HUES64 (cell line): ENCODE measurements at regions not wholly inside any gene's neighbourhood (a gene's known extent, or its start where the extent isn't known, plus 50 kb on each side); places are given as distances from the start of the nearest gene placed in this dataset.

Experiments
- H3K27ac ChIP-seq: 2 replicates; pipeline ENCODE4 v1.7.0; 2013; ENCODE audit warnings: low read depth, low read length, inconsistent platforms
- H3K27me3 ChIP-seq: 2 replicates; pipeline ENCODE4 v1.6.1; 2013; ENCODE audit warnings: mild to moderate bottlenecking, low read length; ENCODE audit not compliant: insufficient read depth
- H3K36me3 ChIP-seq: 2 replicates; pipeline ENCODE4 v1.6.1; 2013; ENCODE audit warnings: mild to moderate bottlenecking, low read length; ENCODE audit not compliant: insufficient read depth
- H3K4me1 ChIP-seq: 2 replicates; pipeline ENCODE4 v1.6.1; 2013; ENCODE audit warnings: mild to moderate bottlenecking, low read length, moderate library complexity; ENCODE audit not compliant: insufficient read depth
- H3K4me3 ChIP-seq: 2 replicates; pipeline ENCODE4 v1.5.1; 2013; ENCODE audit warnings: mild to moderate bottlenecking, low read length, moderate library complexity
- H3K9ac ChIP-seq: 2 replicates; pipeline ENCODE4 v1.6.1; 2013; ENCODE audit warnings: mild to moderate bottlenecking, low read depth, low read length
- H3K9me3 ChIP-seq: 2 replicates; pipeline ENCODE4 v1.6.1; 2013; ENCODE audit warnings: low read depth, low read length; ENCODE audit not compliant: insufficient read depth
- WGBS: fragments of 150-250, 120-280 bp; methylation state at CpG from one replicate; pipeline ENCODE4 v1.1.7; 2013; ENCODE audit warnings: missing lambda C conversion rate; 5-methylcytosine and 5-hydroxymethylcytosine counted together

DNA sequence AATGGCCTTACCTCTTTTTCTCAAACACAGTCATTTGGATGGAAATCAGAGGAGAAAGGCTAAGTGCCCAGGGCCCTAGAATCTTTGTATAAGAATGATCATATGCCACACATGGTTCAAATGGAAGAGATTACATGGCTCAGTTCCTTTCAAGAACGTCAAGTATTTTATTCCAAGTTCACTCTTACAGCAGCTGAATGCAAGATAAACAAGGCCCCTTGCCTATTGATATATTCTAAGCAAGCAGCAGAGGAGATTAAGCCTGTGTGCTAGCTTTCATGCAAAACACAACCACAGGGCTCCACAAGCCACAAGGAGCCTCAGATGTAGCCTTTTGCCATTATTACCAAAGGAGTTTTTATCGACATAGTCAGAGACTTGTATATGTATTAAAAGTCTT lies 55.3 kb upstream of the SLCO6A1 start:
- Histone ChIP-seq H3K36me3 (no peaks in the 10 kb centered on the region), H3K4me1 (peaks cover 4% of the 10 kb centered on the region; the same call in 1 of the 2 replicates), H3K27ac (no peak overlapping the region), H3K9ac (no peak overlapping the region), H3K9me3 (no peaks in the 10 kb centered on the region), H3K27me3 (no peaks in the 10 kb centered on the region), H3K4me3 (no peak overlapping the region)
- 0% methylated on average over 1 of the region's 2 CpGs for WGBS

DNA sequence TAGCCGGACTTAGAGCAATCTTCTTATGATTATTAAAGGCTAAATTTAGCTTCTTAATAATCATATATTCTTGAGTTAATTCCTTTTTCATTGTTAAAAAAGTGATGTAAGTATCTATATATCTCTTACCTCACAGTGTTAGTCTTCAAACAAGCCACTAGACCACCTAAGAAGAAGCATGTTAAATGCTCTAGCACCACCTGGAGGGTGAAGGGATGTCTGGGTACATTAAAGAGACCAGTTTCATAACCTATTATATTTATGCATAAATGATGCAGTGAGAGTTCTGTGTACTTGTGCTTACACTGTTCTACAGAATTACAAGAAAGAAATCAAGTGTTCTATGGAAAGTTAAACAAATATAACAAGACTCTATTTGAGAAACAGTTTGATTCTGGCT lies 55.9 kb upstream of the SLCO6A1 start:
- WGBS = no CpG with 5 or more reads among the region's 1 CpG
- H3K27ac ChIP-seq = no peak overlapping the region

DNA sequence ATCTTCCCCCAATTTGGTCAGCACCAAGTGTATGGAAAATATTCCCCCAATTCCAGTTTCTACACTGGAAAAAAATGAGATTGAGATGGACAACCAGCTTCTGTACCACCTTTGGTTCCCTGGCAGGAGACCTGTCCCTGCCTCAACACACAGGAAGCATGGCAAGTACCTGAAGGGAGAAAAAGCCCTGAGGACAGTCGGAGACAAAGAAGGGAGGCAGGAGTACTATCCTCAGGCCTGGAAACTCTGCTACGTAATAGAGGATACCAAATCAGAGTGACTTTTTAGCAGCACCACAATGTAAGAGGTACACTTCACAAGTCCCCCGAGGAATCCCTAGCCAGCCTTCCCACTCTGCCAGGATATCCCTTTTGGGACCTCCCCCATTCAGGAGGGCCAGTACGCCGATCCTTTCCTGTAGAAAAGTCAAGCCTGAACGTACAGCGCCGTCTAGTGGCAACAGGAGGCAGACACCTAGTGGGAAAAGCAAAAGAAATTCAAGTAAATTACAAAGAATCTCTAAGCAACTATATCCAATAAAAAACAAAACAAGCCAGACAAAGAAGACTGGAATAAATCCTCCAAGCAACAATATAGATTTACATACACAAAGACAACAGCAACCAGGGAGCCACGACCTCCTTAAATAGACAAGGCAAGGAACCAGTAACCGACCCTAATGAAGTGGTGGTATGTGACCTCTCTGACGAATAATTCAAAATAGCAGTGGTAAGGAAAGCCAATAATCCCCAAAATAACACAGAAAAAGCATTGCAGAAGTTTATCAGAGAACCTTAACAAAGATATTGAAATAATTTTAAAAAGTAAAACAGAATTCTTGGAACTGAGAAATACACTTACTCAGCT lies 63.3 kb upstream of the SLCO6A1 start:
- Histone ChIP-seq H3K9me3 (no peaks in the 10 kb centered on the region), H3K27me3 (no peaks in the 10 kb centered on the region), H3K27ac (no peak overlapping the region), H3K36me3 (no peaks in the 10 kb centered on the region), H3K4me1 (no peaks in the 10 kb centered on the region; the same call in 1 of the 2 replicates), H3K9ac (no peak overlapping the region), H3K4me3 (no peak overlapping the region)
- 34% methylated on average over 10 of the region's 11 CpGs for WGBS

More for the DNA sequence above, 55.9 kb upstream of the SLCO6A1 start:
- Histone ChIP-seq H3K9ac (no peak overlapping the region), H3K4me1 (peaks cover 4% of the 10 kb centered on the region; the same call in 1 of the 2 replicates), H3K4me3 (no peak overlapping the region), H3K36me3 (no peaks in the 10 kb centered on the region), H3K27me3 (no peaks in the 10 kb centered on the region), H3K9me3 (no peaks in the 10 kb centered on the region)

DNA sequence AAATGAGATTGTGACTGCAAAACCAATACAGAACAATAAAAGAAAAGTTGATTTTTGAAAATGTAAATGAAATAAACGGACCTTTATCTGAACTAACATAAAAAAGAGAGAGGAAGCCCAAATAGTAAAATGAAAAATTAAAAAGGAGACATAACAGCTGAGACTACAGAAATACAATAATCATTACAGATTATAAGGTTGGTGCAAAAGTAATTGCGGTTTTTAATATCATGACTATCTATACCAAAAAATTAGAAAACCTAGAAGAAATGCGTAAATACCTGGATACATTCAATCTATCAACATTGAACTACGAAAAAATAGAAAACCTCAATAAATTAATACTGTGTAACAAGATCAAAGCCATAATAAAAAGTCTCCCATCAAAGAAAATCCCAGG lies 71.9 kb upstream of the SLCO6A1 start:
- H3K36me3 ChIP-seq = no peaks in the 10 kb centered on the region
- H3K9me3 ChIP-seq = no peaks in the 10 kb centered on the region
- WGBS = 92% methylated on average over 3 of the region's 4 CpGs
- H3K27me3 ChIP-seq = no peaks in the 10 kb centered on the region
- no peak overlapping the region for H3K9ac ChIP-seq
- H3K4me1 ChIP-seq = no peaks in the 10 kb centered on the region
- H3K4me3 ChIP-seq = no peak overlapping the region
- H3K27ac ChIP-seq = no peak overlapping the region

DNA sequence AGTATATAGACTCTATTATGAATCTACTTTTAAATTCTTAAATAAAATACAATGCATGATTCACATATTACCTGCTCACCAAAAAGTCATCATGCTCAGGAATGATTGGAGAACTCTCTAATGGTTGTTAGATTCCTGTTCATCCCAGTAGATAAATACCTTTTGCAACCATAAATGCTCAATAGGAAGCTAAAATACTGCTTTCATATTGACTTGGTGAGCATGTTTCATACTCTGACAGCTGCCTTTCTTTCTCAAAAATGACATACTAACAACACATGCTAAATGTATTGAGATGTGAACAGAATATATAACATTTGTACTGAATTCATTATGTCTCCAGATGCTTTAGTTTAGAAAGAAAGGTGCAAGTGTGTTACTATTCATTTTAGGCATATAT lies 79.6 kb upstream of the SLCO6A1 start:
- Histone ChIP-seq H3K9me3 (no peaks in the 10 kb centered on the region), H3K36me3 (no peaks in the 10 kb centered on the region), H3K4me3 (no peak overlapping the region), H3K27me3 (no peaks in the 10 kb centered on the region), H3K27ac (no peak overlapping the region), H3K9ac (no peak overlapping the region), H3K4me1 (no peaks in the 10 kb centered on the region)

DNA sequence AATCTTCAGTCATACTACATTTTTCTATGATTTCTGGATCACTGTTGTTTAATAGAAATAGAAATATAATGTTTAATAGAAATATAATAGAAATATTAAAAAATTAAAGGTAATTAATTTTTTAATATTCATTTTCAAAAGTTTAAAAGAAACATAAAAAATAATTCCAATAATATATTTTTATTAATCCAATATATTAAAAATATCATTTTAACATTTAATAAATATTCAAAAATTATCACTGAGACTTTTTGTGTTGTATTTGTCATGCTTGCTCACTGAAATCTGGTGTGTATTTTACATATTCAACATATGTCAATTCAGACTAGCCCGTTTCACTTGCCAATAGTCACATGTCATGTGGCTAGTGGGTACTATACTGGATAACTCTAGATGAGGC lies 80.6 kb upstream of the SLCO6A1 start:
- no peaks in the 10 kb centered on the region for H3K9me3 ChIP-seq
- H3K27ac ChIP-seq = no peak overlapping the region
- H3K4me1 ChIP-seq = peaks cover 3% of the 10 kb centered on the region; the same call in 1 of the 2 replicates
- 88% methylated on average over 1 of the region's 1 CpG for WGBS
- H3K36me3 ChIP-seq = no peaks in the 10 kb centered on the region
- no peaks in the 10 kb centered on the region for H3K27me3 ChIP-seq
- no peak overlapping the region for H3K4me3 ChIP-seq
- no peak overlapping the region for H3K9ac ChIP-seq

DNA sequence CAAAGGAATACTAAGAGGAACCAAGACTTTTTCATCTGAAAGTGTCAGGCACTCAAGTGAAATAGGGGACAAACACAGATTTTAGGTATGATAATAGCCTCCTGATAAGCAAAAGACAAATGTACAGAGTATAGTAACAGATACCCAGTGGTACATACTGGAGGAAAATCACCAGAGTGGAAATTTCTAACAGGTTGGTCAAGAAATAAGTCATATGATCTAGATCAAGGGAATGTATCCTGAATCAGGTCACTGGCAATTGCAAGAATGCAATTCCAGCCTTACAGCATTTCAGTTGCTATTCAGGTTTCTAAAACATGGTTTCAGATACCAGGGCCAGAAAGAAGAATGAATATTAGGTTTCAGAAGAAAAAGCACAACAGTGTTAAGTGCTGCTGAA lies 82.2 kb upstream of the SLCO6A1 start:
- Histone ChIP-seq H3K36me3 (no peaks in the 10 kb centered on the region), H3K4me1 (peaks cover 3% of the 10 kb centered on the region; the same call in 1 of the 2 replicates), H3K27ac (no peak overlapping the region), H3K9ac (no peak overlapping the region), H3K27me3 (no peaks in the 10 kb centered on the region), H3K9me3 (no peaks in the 10 kb centered on the region), H3K4me3 (no peak overlapping the region)

DNA sequence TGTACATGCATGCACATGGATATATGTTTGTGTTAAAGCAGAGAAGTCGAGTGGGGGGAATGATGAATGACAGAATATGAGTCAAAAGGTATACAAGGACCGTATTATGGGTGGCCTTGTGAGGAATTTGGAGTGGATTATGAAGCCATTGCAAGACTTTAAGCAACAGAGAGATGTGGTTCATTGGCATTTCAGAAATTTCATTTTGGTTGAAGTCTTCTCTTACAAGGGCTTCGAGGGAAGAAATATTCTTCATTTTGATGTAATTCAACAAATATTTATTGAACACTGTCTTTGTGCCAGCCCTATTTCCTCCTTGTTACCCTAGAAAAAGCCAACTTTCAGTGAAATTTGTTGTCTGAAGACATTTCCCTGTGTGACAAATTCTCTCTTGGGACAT lies 83.9 kb upstream of the SLCO6A1 start:
- Histone ChIP-seq H3K4me1 (peaks cover 3% of the 10 kb centered on the region; the same call in 1 of the 2 replicates), H3K36me3 (no peaks in the 10 kb centered on the region), H3K9me3 (no peaks in the 10 kb centered on the region), H3K27me3 (no peaks in the 10 kb centered on the region), H3K9ac (no peak overlapping the region), H3K27ac (no peak overlapping the region), H3K4me3 (no peak overlapping the region)
- 89% methylated on average over 3 of the region's 3 CpGs for WGBS

DNA sequence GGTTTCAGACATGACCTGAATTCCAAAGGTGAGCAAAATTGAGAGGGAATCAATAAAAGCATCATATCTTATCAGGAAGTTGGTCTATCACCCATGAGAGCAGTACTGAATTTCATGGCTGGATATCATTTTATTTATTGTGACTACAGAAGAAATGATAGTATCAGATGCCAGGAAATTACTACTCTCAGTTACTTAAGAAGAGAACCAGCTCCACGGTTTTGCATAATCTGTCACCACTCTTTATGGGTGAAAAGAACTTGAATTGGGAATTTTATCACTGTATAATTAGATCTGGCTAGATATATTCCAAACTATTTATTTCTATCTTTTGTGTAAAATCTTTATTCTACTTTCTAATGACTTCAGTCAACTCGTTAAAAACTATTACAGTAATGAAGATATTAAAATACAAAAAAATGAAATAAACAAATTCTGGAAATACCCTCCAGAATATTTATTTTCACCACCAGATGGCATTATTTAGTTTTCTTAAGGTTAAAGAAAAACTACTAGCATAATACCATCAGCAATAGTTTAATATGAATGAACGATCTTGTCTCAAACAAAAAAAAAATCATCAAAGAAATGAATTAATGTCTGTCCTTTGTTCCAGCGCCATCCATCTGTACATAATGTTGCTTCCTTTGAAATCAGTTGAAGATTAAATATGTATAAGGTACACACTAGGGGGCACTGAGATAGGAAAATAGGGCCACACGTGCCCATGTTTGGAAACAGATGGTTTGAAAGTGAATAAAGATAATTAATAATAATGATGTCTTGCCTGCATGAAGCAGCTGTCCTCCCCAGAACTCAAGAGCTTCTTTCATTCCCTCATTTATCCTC lies 84.7 kb upstream of the SLCO6A1 start:
- Histone ChIP-seq H3K4me1 (peaks cover 3% of the 10 kb centered on the region; the same call in 1 of the 2 replicates), H3K9ac (no peak overlapping the region), H3K4me3 (no peak overlapping the region), H3K36me3 (no peaks in the 10 kb centered on the region), H3K27me3 (no peaks in the 10 kb centered on the region), H3K27ac (no peak overlapping the region), H3K9me3 (no peaks in the 10 kb centered on the region)
- 72% methylated on average over 3 of the region's 5 CpGs for WGBS

DNA sequence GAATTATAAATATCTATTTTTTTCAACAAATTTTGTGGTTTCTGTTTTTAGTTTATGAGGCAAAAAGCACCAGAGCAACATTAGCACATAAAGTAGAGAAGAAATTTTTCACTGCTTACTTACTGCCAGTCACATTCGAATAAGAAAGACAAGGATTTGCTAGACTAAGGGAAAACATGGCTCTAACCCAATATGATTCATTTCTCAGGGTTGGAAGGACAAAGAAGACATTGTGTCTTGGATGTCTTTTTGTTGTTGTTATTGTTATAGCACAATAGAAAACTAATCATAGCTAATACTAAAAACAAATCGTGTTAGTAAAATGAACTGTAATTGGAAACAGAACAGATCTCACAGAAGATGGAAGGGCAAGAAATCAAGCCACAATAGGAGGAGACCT lies 90.9 kb upstream of the SLCO6A1 start:
- Histone ChIP-seq H3K27me3 (no peaks in the 10 kb centered on the region), H3K9ac (no peak overlapping the region), H3K4me1 (peaks cover 14% of the 10 kb centered on the region), H3K9me3 (peaks cover 7% of the 10 kb centered on the region; the same call in 1 of the 2 replicates), H3K27ac (no peak overlapping the region), H3K36me3 (no peaks in the 10 kb centered on the region), H3K4me3 (no peak overlapping the region)
- WGBS = 69% methylated on average over 2 of the region's 2 CpGs

DNA sequence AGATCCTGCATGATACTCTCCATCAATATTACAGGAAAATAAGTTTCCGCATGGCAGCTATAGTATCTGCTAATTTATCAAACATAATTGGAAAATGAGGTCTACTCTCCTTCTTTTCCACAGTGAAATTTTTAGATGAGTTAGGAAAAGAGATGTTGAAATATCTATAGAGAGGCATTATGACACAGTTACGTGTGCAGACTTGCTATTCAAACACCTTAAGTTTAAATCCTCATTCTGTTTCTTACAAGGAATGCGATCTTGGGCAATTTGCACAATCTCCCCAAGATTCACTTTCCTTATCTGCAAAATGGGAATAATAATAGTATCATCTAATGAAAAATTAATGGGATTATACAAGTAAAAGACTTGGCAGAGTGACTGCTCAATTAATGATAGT lies 91.7 kb upstream of the SLCO6A1 start:
- 96% methylated on average over 2 of the region's 3 CpGs for WGBS
- H3K27ac ChIP-seq = no peak overlapping the region
- H3K4me1 ChIP-seq = peaks cover 14% of the 10 kb centered on the region
- peaks cover 10% of the 10 kb centered on the region for H3K9me3 ChIP-seq
- H3K27me3 ChIP-seq = no peaks in the 10 kb centered on the region
- no peak overlapping the region for H3K4me3 ChIP-seq
- H3K36me3 ChIP-seq = no peaks in the 10 kb centered on the region
- H3K9ac ChIP-seq = no peak overlapping the region
